HG03442 (cell line): ENCODE measurements at regions not wholly inside any gene's neighbourhood (a gene's known extent, or its start where the extent isn't known, plus 50 kb on each side); places are given as distances from the start of the nearest gene placed in this dataset.

ENCODE experiments used
- ATAC-seq: cut with Tn5 transposase; IDR thresholded peaks from one replicate; pipeline ENCODE4 v1.9.1; 2021; ENCODE audit warnings: mild to moderate bottlenecking, moderate library complexity; ENCODE audit not compliant: unreplicated experiment

DNA sequence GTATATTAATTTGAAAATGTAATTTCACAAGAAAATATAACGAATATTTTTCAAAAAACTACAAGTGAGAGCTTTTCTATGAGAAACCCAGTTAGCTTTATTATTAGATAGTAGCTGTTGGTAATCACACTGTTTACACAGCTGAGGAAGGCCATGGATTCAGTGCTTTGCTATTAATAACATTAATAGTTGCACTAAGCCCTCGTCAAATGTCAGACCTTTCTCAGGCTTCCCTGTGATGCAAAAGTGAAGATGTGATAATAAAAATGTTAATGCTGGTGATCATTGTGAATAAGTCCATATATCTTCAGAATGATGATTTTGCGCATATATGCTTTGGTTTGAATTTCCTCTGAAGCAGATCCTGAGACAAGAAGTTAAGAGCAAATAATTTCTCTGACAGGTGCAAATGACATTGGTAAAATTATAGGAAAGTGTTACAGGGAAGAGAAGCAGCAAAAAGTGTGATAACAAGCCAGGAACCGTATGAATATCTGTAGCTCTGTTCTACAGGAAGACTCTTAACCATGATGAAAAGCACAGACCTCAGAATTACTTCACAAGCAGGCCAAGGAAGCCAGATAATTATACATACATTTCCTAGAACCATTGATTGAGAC is 56.5 kb upstream of the CNTN6 start:
- ATAC-seq, result no peak

DNA sequence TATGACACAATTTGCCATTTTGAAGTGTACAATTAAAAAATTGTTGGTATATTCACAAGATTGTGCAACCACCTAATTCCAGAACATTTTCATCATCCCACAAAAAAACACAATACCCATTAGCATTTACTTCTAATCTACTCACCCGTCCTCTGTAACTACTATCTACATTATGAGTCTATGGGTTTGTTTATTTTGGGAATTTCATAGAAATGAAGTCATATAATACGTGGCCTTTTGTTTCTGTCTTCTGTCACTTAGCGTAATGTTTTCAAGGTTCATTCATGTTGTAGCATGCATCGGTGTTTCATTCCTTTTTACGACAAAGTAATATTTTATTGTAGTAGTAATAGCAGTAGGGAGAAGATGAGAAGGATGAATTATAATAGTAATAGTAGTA is 55.2 kb upstream of the CNTN6 start:
- ATAC-seq, result no peak
